Omental fat pad (tissue), 3 donors: ENCODE measurements at regions not wholly inside any gene's neighbourhood (a gene's known extent, or its start where the extent isn't known, plus 50 kb on each side); places are given as distances from the start of the nearest gene placed in this dataset.

Experiments
- ATAC-seq: fragments of 150-250 bp; one replicate; pipeline ENCODE4 v1.9.1; 2016; ENCODE audit warnings: mild to moderate bottlenecking, moderate library complexity; ENCODE audit not compliant: low FRiP score
- DNase-seq: peaks from one replicate; pipeline ENCODE4 v3.0.0-alpha.2; 2019; ENCODE audit warnings: low spot score
- TF ChIP-seq, protein P1 (sequence below), 3 donors: fragments of 450-650 bp; IDR thresholded peaks; one replicate each; pipeline ENCODE4 v1.5.1; 2016 to 2017; ENCODE audit warnings: antibody characterized with exemption in 3 of 3, mild to moderate bottlenecking in 3 of 3, moderate library complexity in 2 of 3

DNA sequence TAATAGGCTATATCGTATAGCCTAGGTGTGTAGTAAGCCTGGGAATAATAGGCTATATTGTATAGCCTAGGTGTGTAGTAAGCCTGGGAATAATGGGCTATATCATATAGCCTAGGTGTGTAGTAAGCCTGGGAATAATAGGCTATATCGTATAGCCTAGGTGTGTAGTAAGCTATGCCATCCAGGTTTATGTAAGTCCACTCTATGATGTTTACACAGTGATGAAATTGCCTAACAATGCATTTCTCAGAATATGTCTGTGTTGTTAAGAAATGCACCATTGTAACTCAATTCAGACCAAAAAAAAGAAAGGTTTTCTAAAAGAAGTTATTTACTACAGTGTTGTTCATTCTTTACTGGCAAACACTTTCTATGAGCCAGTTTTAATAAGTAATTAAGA is 1387.2 kb downstream of the STIM2 start:
- no peak for DNase-seq
- no peak for ATAC-seq
- TF ChIP-seq, protein P1, sequence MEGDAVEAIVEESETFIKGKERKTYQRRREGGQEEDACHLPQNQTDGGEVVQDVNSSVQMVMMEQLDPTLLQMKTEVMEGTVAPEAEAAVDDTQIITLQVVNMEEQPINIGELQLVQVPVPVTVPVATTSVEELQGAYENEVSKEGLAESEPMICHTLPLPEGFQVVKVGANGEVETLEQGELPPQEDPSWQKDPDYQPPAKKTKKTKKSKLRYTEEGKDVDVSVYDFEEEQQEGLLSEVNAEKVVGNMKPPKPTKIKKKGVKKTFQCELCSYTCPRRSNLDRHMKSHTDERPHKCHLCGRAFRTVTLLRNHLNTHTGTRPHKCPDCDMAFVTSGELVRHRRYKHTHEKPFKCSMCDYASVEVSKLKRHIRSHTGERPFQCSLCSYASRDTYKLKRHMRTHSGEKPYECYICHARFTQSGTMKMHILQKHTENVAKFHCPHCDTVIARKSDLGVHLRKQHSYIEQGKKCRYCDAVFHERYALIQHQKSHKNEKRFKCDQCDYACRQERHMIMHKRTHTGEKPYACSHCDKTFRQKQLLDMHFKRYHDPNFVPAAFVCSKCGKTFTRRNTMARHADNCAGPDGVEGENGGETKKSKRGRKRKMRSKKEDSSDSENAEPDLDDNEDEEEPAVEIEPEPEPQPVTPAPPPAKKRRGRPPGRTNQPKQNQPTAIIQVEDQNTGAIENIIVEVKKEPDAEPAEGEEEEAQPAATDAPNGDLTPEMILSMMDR (IDR thresholded peaks at IDR 0.05) = no peak

DNA sequence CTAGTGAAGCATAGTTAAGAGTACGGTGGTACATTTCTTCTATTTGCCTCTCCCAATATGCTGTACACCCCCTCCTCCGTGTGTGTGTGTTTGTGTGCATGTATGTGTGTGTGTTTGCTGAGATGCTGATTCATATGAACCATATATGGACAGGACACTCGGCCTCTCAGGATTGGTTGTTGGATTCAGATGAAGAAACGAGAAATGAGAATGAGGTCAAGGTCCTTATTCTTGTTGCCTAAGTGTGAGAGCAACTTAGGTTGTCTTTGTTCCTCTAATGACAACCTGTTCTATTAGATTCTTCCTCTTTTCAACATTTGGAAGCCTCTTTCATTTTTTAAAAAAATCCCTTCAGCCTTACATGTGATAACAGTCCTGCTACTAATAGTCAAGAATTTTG is 1387.6 kb downstream of the STIM2 start:
- DNase-seq (no peak), ATAC-seq (no peak)
- TF ChIP-seq, protein P1 (IDR thresholded peaks at IDR 0.05) = no peak

DNA sequence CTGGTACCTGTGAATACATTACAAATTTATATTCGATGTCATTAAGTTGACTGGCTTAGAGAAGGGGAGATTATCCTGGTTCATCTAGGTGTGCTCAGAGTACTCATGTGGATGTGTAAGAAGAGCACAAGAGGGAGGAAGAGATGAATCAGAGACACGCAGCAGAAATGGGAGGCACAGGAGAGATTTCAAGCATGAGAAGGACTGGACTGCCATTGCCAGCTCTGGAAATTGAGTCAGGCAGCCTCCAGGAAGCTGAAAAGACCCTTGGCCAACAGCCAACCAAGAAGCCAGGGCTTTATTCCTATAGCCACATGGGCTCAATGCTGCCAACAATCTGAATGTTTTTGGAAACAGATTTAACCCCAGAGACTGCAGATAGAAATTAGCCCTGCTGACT is 1390.0 kb downstream of the STIM2 start:
- TF ChIP-seq, protein P1 (IDR thresholded peaks at IDR 0.05) = no peak
- DNase-seq (no peak), ATAC-seq (no peak)

DNA sequence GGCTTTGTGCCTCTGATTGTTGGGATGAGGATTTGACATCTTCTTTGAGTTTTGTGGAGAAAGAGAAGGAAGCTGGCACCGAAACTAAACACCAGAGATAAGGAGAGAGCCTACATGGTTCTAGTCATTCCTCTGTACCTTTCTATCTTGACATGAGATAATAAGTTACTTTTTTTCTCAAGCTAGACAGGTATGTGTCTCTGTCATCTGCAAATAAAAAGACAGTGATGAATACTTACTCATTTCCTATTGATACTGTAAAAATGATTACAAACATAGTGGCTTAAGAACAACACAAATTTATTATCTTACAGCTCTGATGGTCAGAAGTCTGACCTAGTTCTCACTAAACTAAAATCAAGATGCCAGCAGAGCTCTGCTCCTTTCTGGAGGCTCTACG is 1391.2 kb downstream of the STIM2 start:
- TF ChIP-seq, protein P1 (IDR thresholded peaks at IDR 0.05) = no peak
- DNase-seq (no peak), ATAC-seq (no peak)

DNA sequence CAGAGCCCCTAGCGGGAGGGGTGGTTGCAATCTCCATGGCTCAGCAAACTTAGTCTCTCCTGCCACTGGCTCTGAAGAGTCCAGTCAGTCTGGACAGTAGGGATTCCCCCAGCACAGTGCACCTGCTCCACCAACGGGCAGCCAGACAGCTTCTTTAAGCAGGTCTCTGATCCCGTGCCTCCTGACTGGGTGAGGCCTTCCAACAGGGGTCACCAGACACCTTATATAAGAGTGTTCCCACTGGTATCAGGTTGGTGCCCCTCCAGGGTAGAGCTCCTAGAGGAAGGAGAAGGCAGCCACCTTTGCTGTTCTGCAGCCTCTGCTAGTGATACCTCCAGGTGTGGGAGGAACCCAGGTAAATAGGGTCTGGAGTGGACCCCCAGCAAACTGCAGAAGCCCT is 1393.4 kb downstream of the STIM2 start:
- no peak for ATAC-seq
- TF ChIP-seq, protein P1 (IDR thresholded peaks at IDR 0.05) = no peak
- DNase-seq = no peak

DNA sequence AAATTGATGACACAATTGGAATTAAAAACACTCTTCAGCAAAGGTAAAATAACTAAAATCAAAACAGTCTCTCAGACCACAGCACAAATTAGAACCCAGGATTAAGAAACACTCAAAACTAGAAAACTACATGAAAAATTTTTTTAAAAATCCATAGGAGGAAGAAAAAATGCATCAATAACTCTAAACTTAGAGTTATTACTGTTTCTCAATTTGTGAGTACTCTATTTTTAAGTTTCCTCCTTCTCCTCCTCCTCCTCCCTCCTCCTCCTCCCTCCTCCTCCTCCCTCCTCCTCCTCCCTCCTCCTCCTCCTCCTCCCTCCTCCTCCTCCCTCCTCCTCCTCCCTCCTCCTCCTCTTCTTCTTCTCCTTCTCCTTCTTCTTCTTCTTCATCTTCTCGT is 1395.7 kb downstream of the STIM2 start:
- TF ChIP-seq, protein P1 (IDR thresholded peaks at IDR 0.05) = no peak
- no peak for DNase-seq

DNA sequence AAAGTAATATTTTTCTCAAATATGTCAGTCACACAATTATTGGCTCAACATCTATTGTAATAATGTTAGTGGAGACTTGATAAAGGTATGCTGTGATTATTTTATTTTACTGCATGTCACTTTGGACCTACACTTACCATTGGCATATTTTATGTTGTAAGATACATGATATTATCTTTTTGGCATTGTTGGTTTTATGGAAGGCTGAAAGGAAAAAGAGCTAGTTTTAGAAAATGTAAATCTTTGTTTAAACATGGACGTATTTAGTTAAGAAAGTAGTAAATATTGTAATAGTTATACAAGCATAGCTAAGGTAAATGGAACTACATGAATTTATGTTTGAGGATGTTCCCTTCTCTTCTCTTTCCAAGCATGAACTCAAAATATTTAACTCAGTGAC is 1399.3 kb downstream of the STIM2 start:
- no peak for ATAC-seq
- TF ChIP-seq, protein P1 (IDR thresholded peaks at IDR 0.05) = no peak
- DNase-seq = no peak

More for the DNA sequence above, 1395.7 kb downstream of the STIM2 start:
- ATAC-seq = no peak
